OCI-LY3 (cell line): ENCODE measurements at regions not wholly inside any gene's neighbourhood (a gene's known extent, or its start where the extent isn't known, plus 50 kb on each side); places are given as distances from the start of the nearest gene placed in this dataset.

ENCODE experiments used
- EZH2phosphoT487 ChIP-seq: fragments of 200-600 bp; shearing (Covaris generic); IDR thresholded peaks from 2 replicates; pipeline ENCODE4 v1.6.1; 2018; ENCODE audit warnings: antibody characterized with exemption, mixed run types, low read depth
- TF ChIP-seq, protein P1 (sequence below): fragments of 200-600, 300-600 bp; sonication (generic); IDR thresholded peaks from 2 replicates; pipeline ENCODE4 v1.5.1; 2014; ENCODE audit warnings: antibody characterized with exemption, low read length, low read depth

DNA sequence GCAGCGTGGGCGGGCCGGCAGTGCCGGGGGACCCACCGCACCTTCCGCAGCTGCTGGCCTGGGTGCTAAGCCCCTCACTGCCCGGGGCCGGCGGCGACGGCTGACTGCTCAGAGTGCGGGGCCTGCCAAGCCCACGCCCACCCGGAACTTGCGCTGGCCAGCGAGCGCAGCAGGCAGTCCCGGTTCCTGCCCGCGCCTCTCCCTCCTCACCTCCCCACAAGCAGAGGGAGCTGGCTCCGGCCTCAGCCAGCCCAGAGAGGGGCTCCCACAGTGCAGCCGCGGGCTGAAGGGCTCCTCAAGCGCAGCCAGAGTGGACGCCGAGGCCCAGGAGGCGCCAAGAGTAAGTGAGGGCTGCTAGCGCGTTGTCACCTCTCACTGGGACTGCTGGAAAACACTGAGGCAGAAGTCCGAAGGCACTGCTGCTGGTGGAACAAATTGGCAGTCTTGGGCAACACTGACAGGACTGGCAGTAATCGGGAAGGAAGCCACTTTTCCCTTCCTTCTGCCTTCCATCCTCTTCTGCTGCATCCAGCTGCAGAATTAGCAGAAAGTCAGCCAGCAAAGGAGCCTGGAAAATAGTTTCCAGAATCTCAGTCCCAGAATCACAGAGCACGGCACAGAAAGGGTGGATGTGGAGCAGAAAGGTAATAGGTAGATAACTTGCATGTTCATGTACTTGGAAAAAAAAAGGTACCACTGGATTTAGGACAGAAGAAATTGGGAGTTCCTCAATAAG lies 179.4 kb upstream of the FN1 start:
- TF ChIP-seq, protein P1, sequence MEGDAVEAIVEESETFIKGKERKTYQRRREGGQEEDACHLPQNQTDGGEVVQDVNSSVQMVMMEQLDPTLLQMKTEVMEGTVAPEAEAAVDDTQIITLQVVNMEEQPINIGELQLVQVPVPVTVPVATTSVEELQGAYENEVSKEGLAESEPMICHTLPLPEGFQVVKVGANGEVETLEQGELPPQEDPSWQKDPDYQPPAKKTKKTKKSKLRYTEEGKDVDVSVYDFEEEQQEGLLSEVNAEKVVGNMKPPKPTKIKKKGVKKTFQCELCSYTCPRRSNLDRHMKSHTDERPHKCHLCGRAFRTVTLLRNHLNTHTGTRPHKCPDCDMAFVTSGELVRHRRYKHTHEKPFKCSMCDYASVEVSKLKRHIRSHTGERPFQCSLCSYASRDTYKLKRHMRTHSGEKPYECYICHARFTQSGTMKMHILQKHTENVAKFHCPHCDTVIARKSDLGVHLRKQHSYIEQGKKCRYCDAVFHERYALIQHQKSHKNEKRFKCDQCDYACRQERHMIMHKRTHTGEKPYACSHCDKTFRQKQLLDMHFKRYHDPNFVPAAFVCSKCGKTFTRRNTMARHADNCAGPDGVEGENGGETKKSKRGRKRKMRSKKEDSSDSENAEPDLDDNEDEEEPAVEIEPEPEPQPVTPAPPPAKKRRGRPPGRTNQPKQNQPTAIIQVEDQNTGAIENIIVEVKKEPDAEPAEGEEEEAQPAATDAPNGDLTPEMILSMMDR = no peak
- no peak for TF ChIP-seq EZH2phosphoT487
